WERI-Rb-1 (cell line): ENCODE measurements at regions not wholly inside any gene's neighbourhood (a gene's known extent, or its start where the extent isn't known, plus 50 kb on each side); places are given as distances from the start of the nearest gene placed in this dataset.

Experiments
- DNase-seq: peaks from one replicate; pipeline ENCODE4 v3.0.0-alpha.2; 2020
- H3K27ac ChIP-seq: fragments of 250-450 bp; sonication (Bioruptor Pico); 2 replicates; pipeline ENCODE4 v1.5.1; 2020; ENCODE audit warnings: mild to moderate bottlenecking, moderate library complexity
- H3K27me3 ChIP-seq: fragments of 250-450 bp; sonication (Bioruptor Pico); 2 replicates; pipeline ENCODE4 v1.5.1; 2021; ENCODE audit warnings: mild to moderate bottlenecking, low read depth, moderate library complexity; ENCODE audit not compliant: insufficient read depth, severe bottlenecking
- H3K36me3 ChIP-seq: fragments of 250-450 bp; sonication (Bioruptor Pico); 2 replicates; pipeline ENCODE4 v1.5.1; 2020; ENCODE audit warnings: mild to moderate bottlenecking, moderate library complexity
- H3K4me3 ChIP-seq: 2 replicates; pipeline ENCODE4 v1.5.1; 2011; ENCODE audit warnings: low read depth, mild to moderate bottlenecking, control low read depth, low read length
- H3K9me3 ChIP-seq: fragments of 250-450 bp; sonication (Bioruptor Pico); 2 replicates; pipeline ENCODE4 v1.5.1; 2021; ENCODE audit warnings: mild to moderate bottlenecking, moderate library complexity; ENCODE audit not compliant: severe bottlenecking
- TF ChIP-seq, protein P1 (sequence below): IDR thresholded peaks from 2 replicates; pipeline ENCODE4 v1.5.1; 2011; ENCODE audit warnings: low read depth, mild to moderate bottlenecking, control low read depth, inconsistent platforms, low read length

DNA sequence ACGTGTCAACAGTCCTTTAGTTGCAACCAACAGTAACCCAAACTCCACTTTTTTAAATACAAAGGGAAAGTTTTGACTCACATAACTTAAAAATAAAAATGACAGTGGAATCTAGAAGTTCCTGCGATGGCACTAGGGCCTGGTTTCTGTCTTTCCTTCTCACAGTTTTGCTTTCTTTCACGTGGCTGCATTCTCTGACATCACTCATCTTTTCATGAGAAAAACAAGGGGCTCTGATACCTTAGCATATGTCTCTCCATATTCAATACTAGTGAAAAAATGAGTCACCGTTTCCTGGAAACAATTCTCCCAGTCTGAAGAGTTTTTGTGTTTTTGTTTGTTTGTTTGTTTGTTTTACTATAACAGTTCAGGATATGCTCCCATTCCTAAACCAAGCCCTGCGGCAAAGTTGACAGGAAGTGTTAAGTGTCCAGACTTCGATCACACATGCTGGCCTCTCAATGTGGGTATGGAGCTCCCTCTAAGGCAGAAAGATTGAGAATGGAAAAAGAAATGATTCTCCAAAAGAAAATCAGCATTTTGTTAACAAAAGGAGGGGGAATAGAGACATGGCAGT lies 483.3 kb downstream of the TTLL7 start:
- H3K9me3 ChIP-seq = no peaks in the 10 kb centered on the region
- no peaks in the 10 kb centered on the region for H3K36me3 ChIP-seq
- H3K4me3 ChIP-seq = no peak overlapping the region
- H3K27me3 ChIP-seq = no peaks in the 10 kb centered on the region
- DNase-seq = no peak
- H3K27ac ChIP-seq = no peak overlapping the region
- TF ChIP-seq, protein P1, sequence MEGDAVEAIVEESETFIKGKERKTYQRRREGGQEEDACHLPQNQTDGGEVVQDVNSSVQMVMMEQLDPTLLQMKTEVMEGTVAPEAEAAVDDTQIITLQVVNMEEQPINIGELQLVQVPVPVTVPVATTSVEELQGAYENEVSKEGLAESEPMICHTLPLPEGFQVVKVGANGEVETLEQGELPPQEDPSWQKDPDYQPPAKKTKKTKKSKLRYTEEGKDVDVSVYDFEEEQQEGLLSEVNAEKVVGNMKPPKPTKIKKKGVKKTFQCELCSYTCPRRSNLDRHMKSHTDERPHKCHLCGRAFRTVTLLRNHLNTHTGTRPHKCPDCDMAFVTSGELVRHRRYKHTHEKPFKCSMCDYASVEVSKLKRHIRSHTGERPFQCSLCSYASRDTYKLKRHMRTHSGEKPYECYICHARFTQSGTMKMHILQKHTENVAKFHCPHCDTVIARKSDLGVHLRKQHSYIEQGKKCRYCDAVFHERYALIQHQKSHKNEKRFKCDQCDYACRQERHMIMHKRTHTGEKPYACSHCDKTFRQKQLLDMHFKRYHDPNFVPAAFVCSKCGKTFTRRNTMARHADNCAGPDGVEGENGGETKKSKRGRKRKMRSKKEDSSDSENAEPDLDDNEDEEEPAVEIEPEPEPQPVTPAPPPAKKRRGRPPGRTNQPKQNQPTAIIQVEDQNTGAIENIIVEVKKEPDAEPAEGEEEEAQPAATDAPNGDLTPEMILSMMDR = no peak

DNA sequence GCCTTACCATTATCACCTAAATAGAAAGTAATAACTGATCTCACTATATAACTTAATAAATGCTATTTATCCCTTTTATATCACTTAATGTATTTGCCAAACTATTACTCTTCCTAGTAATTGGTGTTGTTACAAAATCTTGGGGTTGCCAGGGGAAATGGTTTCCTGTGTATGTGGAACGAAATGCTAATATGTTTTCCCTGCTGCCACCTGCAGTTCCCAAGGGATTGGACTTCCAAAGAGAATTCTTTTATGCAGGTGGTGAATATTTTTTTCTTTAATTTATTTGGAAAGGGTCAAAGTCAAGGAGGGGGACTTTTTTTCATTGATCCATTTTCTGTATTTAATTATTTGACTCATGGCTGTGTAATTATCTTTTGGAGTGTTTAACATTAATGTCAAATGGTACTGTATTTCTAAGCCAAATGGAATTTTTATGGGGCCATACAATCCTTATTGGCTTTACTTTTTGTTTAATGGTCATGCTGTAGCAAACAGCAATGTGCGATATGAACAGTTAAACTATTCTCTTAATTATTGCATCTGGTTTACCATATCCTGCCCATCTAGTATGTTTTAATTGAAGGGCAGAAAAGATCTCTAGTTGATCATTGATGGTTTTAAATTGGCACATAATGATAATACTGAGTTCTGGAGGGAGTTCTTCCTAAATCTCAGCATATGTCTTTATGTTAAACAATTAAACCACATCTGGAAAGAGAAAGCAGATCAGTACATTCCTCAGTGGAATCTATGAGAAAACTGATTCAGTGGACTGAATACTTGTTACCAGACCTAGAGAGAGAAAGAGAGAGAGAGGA lies 486.3 kb downstream of the TTLL7 start:
- no peak overlapping the region for H3K4me3 ChIP-seq
- DNase-seq = no peak
- TF ChIP-seq, protein P1 = no peak

DNA sequence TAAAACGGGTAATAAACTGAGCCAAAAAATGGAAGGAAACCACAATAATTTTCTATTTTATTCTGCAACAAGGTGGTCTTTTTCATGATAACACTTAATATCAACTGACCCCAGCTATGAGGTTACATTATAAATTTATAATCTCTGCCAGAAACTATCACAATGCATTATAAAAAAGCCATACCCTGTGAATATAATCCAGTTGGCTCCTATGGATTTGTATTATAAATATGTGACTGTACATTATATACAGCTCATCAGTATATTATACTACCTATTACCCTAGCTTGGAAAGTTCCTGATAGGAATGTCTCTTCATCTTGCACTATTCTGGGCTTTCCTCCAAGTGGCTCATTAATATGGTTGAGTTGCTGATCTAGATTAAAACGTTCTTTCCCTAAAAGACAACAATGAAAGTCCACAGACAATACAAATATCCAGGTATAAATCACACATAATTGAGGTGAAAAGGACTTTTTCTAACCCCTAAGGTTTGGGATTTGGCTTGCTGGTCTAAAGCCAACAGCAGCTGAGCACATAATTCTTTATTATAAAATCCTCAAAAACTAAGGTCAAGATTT lies 487.7 kb downstream of the TTLL7 start:
- no peak overlapping the region for H3K4me3 ChIP-seq
- DNase-seq = no peak
- TF ChIP-seq, protein P1 = no peak

More for the DNA sequence above, 486.3 kb downstream of the TTLL7 start:
- Histone ChIP-seq H3K9me3 (no peaks in the 10 kb centered on the region), H3K27me3 (no peaks in the 10 kb centered on the region), H3K36me3 (no peaks in the 10 kb centered on the region), H3K27ac (no peak overlapping the region)

DNA sequence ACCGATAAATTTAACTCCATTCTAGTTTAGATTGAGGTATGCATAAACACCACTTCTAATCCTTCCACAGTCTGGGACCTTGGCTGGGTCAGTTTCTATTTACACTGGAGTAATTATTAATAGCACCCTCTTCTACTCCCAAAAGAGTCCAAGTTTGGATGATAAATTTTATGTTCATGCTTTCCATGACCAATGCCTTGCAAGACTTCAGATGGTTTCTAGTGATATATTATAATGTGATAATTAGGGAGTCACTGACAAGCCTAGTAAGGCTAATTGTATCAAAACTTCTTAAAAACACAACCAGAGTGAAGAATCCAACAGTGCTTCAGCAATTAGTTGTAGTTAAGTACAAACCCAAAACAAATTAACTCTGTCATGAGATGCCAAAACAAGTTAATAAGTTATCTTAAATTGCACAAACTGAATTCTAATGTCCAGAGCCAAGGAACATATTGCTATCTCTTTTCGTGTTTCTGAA lies 489.6 kb downstream of the TTLL7 start:
- TF ChIP-seq, protein P1 = no peak
- H3K9me3 ChIP-seq = no peaks in the 10 kb centered on the region
- no peaks in the 10 kb centered on the region for H3K27me3 ChIP-seq
- no peak for DNase-seq
- H3K36me3 ChIP-seq = no peaks in the 10 kb centered on the region
- H3K27ac ChIP-seq = no peak overlapping the region
- H3K4me3 ChIP-seq = no peak overlapping the region

More for the DNA sequence above, 487.7 kb downstream of the TTLL7 start:
- Histone ChIP-seq H3K27me3 (no peaks in the 10 kb centered on the region), H3K9me3 (no peaks in the 10 kb centered on the region), H3K27ac (no peak overlapping the region), H3K36me3 (no peaks in the 10 kb centered on the region)

DNA sequence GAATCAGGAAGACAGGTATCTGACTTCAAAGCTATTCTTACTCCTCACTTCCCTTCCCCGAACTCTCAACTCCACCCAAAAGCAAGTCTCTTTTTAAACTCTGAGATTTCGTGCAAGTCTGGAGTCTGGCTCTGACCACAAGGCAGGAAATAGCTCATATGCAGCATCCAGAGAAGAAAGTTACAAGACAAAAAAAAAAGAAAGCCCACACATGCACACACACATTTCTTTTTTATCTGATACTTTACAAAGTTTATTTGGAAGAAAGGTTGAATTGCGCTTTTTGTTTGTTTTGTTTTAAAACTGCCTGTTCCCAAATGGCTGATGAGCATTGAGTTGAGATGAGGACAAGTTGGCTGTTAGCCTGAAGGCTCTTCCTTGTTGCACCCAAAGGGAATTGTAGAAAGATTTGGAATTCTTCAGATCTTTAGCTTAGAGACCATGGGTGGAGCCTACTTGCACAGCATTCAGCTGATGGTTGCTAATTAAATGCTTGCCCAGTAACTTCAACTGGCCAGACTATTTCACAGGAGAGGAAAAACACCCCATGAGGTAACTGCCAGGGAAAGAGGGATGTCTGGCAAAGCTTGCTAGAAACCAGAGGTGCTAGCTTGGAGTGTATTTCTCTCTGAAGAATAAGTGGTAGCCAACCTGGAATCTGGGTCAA lies 490.3 kb downstream of the TTLL7 start:
- Histone ChIP-seq H3K27me3 (no peaks in the 10 kb centered on the region), H3K36me3 (no peaks in the 10 kb centered on the region), H3K9me3 (no peaks in the 10 kb centered on the region), H3K4me3 (no peak overlapping the region), H3K27ac (no peak overlapping the region)
- TF ChIP-seq, protein P1 = no peak
- DNase-seq = no peak
